Stimulated activated naive B cell treated with anti-CD40 and anti-IgM and Interleukin-4, amounts not matched to agents 10 μg/mL and 1 μg/mL and 100 μg/mL, for 72 hours (primary cell): ENCODE measurements at regions not wholly inside any gene's neighbourhood (a gene's known extent, or its start where the extent isn't known, plus 50 kb on each side); places are given as distances from the start of the nearest gene placed in this dataset.

ENCODE experiments used
- ATAC-seq, 2 donors: fragments of 150-1000 bp; cut with Tn5 transposase; replicated peaks; 2 replicates each; pipeline ENCODE4 v1.10.0; 2021; ENCODE audit warnings: moderate library complexity in 1 of 2
- DNase-seq: peaks from one replicate; pipeline ENCODE4 v3.0.0; 2021
- H3K27ac Mint-ChIP-seq: one replicate; pipeline ENCODE4 v1.8.0; 2022; ENCODE audit warnings: mild to moderate bottlenecking, mixed read lengths
- H3K27me3 Mint-ChIP-seq, 2 donors: one replicate each; pipeline ENCODE4 v1.8.0; 2022; ENCODE audit warnings: mixed read lengths in 2 of 2
- H3K36me3 Mint-ChIP-seq, 2 donors: one replicate each; pipeline ENCODE4 v1.8.0; 2022; ENCODE audit warnings: mixed read lengths in 2 of 2, mild to moderate bottlenecking in 1 of 2
- H3K4me1 Mint-ChIP-seq, 2 donors: one replicate each; pipeline ENCODE4 v1.8.0; 2022; ENCODE audit warnings: mixed read lengths in 2 of 2, mild to moderate bottlenecking in 1 of 2
- H3K4me3 Mint-ChIP-seq, 2 donors: one replicate each; pipeline ENCODE4 v1.8.0; 2022; ENCODE audit warnings: mild to moderate bottlenecking in 2 of 2, mixed read lengths in 2 of 2, moderate library complexity in 1 of 2
- H3K9me3 Mint-ChIP-seq, 2 donors: one replicate each; pipeline ENCODE4 v1.8.0; 2022; ENCODE audit warnings: mixed read lengths in 2 of 2, mild to moderate bottlenecking in 1 of 2

- peaks cover 12 to 16% of the 10 kb centered on the region in 2 donors for H3K4me1 Mint-ChIP-seq
- DNase-seq = no peak
- H3K27me3 Mint-ChIP-seq = no peaks in the 10 kb centered on the region
- no peaks in the 10 kb centered on the region for H3K36me3 Mint-ChIP-seq
- no peak overlapping the region for H3K4me3 Mint-ChIP-seq
- no peak overlapping the region for H3K27ac Mint-ChIP-seq
- no peaks in the 10 kb centered on the region for H3K9me3 Mint-ChIP-seq
- ATAC-seq = no peak
These were observed 463.3 kb upstream of the DMAC1 start for GRCh38 chr9:8262625-8263622.

- Mint-ChIP-seq H3K4me3 (no peak overlapping the region), H3K36me3 (no peaks in the 10 kb centered on the region), H3K27ac (no peak overlapping the region), H3K9me3 (no peaks in the 10 kb centered on the region), H3K27me3 (no peaks in the 10 kb centered on the region), H3K4me1 (peaks cover 12 to 16% of the 10 kb centered on the region in 2 donors)
- ATAC-seq (peak; percentile 87 to 93), DNase-seq (peak; percentile 4)
These were observed 462.2 kb upstream of the DMAC1 start for GRCh38 chr9:8261737-8262136.

GRCh38 chr9:8259028-8259427 is 459.4 kb upstream of the DMAC1 start:
- ATAC-seq (no peak), DNase-seq (no peak)
- Mint-ChIP-seq H3K27ac (no peak overlapping the region), H3K9me3 (no peaks in the 10 kb centered on the region), H3K4me3 (no peak overlapping the region), H3K4me1 (peaks cover 12 to 16% of the 10 kb centered on the region in 2 donors), H3K36me3 (no peaks in the 10 kb centered on the region), H3K27me3 (peaks cover 6 to 15% of the 10 kb centered on the region in 2 donors)

- no peak overlapping the region for H3K4me3 Mint-ChIP-seq
- DNase-seq (no peak), ATAC-seq (no peak)
- H3K36me3 Mint-ChIP-seq = no peaks in the 10 kb centered on the region
- no peaks in the 10 kb centered on the region for H3K9me3 Mint-ChIP-seq
- no peak overlapping the region for H3K27ac Mint-ChIP-seq
- peaks cover 6 to 16% of the 10 kb centered on the region in 2 donors for H3K27me3 Mint-ChIP-seq
- H3K4me1 Mint-ChIP-seq = peaks cover 6 to 11% of the 10 kb centered on the region in 2 donors
These were observed 457.3 kb upstream of the DMAC1 start for GRCh38 chr9:8256880-8257279.

GRCh38 chr9:8255850-8256249 is 456.3 kb upstream of the DMAC1 start:
- Mint-ChIP-seq H3K27me3 (peaks cover 6 to 16% of the 10 kb centered on the region in 2 donors), H3K4me1 (peaks cover 0 to under 1% of the 10 kb centered on the region in 2 donors), H3K27ac (no peak overlapping the region), H3K9me3 (no peaks in the 10 kb centered on the region), H3K4me3 (no peak overlapping the region), H3K36me3 (no peaks in the 10 kb centered on the region)
- no peak for DNase-seq
- ATAC-seq = no peak

GRCh38 chr9:8254541-8254940 is 455.0 kb upstream of the DMAC1 start:
- Mint-ChIP-seq H3K27me3 (peaks cover 6 to 16% of the 10 kb centered on the region in 2 donors), H3K4me1 (no peaks in the 10 kb centered on the region), H3K36me3 (no peaks in the 10 kb centered on the region), H3K4me3 (no peak overlapping the region), H3K27ac (no peak overlapping the region), H3K9me3 (no peaks in the 10 kb centered on the region)
- no peak for DNase-seq
- ATAC-seq = no peak

- peaks cover 13 to 16% of the 10 kb centered on the region in 2 donors for H3K27me3 Mint-ChIP-seq
- H3K9me3 Mint-ChIP-seq = no peaks in the 10 kb centered on the region
- H3K27ac Mint-ChIP-seq = no peak overlapping the region
- H3K4me1 Mint-ChIP-seq = no peaks in the 10 kb centered on the region
- DNase-seq (no peak), ATAC-seq (no peak)
- H3K4me3 Mint-ChIP-seq = no peak overlapping the region
- H3K36me3 Mint-ChIP-seq = no peaks in the 10 kb centered on the region
These were observed 452.9 kb upstream of the DMAC1 start for GRCh38 chr9:8252445-8252844.

- ATAC-seq (no peak), DNase-seq (no peak)
- Mint-ChIP-seq H3K4me1 (no peaks in the 10 kb centered on the region), H3K36me3 (no peaks in the 10 kb centered on the region), H3K9me3 (no peaks in the 10 kb centered on the region), H3K27ac (no peak overlapping the region), H3K4me3 (no peak overlapping the region), H3K27me3 (peaks cover 13 to 16% of the 10 kb centered on the region in 2 donors)
These were observed 452.0 kb upstream of the DMAC1 start for GRCh38 chr9:8251566-8251965.

GRCh38 chr9:8244505-8245092 is 445.0 kb upstream of the DMAC1 start:
- no peaks in the 10 kb centered on the region for H3K36me3 Mint-ChIP-seq
- no peak for DNase-seq
- H3K4me1 Mint-ChIP-seq = no peaks in the 10 kb centered on the region
- no peak overlapping the region for H3K27ac Mint-ChIP-seq
- ATAC-seq = no peak
- H3K4me3 Mint-ChIP-seq = no peak overlapping the region
- no peaks in the 10 kb centered on the region for H3K9me3 Mint-ChIP-seq
- H3K27me3 Mint-ChIP-seq = peaks cover 6 to 10% of the 10 kb centered on the region in 2 donors

- no peaks in the 10 kb centered on the region for H3K4me1 Mint-ChIP-seq
- ATAC-seq (no peak), DNase-seq (no peak)
- H3K36me3 Mint-ChIP-seq = no peaks in the 10 kb centered on the region
- no peak overlapping the region for H3K27ac Mint-ChIP-seq
- H3K9me3 Mint-ChIP-seq = no peaks in the 10 kb centered on the region
- no peak overlapping the region for H3K4me3 Mint-ChIP-seq
- H3K27me3 Mint-ChIP-seq = peaks cover 5 to 10% of the 10 kb centered on the region in 2 donors
These were observed 441.6 kb upstream of the DMAC1 start for GRCh38 chr9:8241201-8241600.

- Mint-ChIP-seq H3K27ac (no peak overlapping the region), H3K4me1 (no peaks in the 10 kb centered on the region), H3K36me3 (no peaks in the 10 kb centered on the region), H3K4me3 (no peak overlapping the region), H3K27me3 (peaks cover 8 to 14% of the 10 kb centered on the region in 2 donors), H3K9me3 (no peaks in the 10 kb centered on the region)
- no peak for ATAC-seq
- DNase-seq = no peak
These were observed 437.5 kb upstream of the DMAC1 start for GRCh38 chr9:8237096-8237495.

GRCh38 chr9:8235489-8235888 is 435.9 kb upstream of the DMAC1 start:
- ATAC-seq (no peak), DNase-seq (no peak)
- Mint-ChIP-seq H3K27me3 (peaks cover 8 to 11% of the 10 kb centered on the region in 2 donors), H3K9me3 (no peaks in the 10 kb centered on the region), H3K4me3 (no peak overlapping the region), H3K4me1 (no peaks in the 10 kb centered on the region), H3K36me3 (no peaks in the 10 kb centered on the region), H3K27ac (no peak overlapping the region)

- DNase-seq = no peak
- no peak overlapping the region for H3K4me3 Mint-ChIP-seq
- H3K27me3 Mint-ChIP-seq = peaks cover 6 to 8% of the 10 kb centered on the region in 2 donors
- no peak overlapping the region for H3K27ac Mint-ChIP-seq
- ATAC-seq = no peak
- no peaks in the 10 kb centered on the region for H3K36me3 Mint-ChIP-seq
- no peaks in the 10 kb centered on the region for H3K4me1 Mint-ChIP-seq
- no peaks in the 10 kb centered on the region for H3K9me3 Mint-ChIP-seq
These were observed 434.7 kb upstream of the DMAC1 start for GRCh38 chr9:8234316-8234715.

- Mint-ChIP-seq H3K27me3 (peaks cover 3 to 6% of the 10 kb centered on the region in 2 donors), H3K36me3 (no peaks in the 10 kb centered on the region), H3K9me3 (no peaks in the 10 kb centered on the region), H3K4me3 (no peak overlapping the region), H3K4me1 (no peaks in the 10 kb centered on the region), H3K27ac (no peak overlapping the region)
- DNase-seq (no peak), ATAC-seq (no peak)
These were observed 433.1 kb upstream of the DMAC1 start for GRCh38 chr9:8232726-8233125.

GRCh38 chr9:8229226-8229625 is 429.6 kb upstream of the DMAC1 start:
- no peaks in the 10 kb centered on the region for H3K9me3 Mint-ChIP-seq
- peaks cover 2 to 6% of the 10 kb centered on the region in 2 donors for H3K27me3 Mint-ChIP-seq
- H3K27ac Mint-ChIP-seq = no peak overlapping the region
- peaks cover 0 to 2% of the 10 kb centered on the region in 2 donors for H3K4me1 Mint-ChIP-seq
- H3K4me3 Mint-ChIP-seq = no peak overlapping the region
- H3K36me3 Mint-ChIP-seq = no peaks in the 10 kb centered on the region
- DNase-seq (no peak), ATAC-seq (no peak)
